NCI-H1436 (cell line): ENCODE measurements at regions not wholly inside any gene's neighbourhood (a gene's known extent, or its start where the extent isn't known, plus 50 kb on each side); places are given as distances from the start of the nearest gene placed in this dataset.

ENCODE experiments used
- DNase-seq: peaks from one replicate; lab custom pipeline; 2025; lab: John Stamatoyannopoulos, UW

DNA sequence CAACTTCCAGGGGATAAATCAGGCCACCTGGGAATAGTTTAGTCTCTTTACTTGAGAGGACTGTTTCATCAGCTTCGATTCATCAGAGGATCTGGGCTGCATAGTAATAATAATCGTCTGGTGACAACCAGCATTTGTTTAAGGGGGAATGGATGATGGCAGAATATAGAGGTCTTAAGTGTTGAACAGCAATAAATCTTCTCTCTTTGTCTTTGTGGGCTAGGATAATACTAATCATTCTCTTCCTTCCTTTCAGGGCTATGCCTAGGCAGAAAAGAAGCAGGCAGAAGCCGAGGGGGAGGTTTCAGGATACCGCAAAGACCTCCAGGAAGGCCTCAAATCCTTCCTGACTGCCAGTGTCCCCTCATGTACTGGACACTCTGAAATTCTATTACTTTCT lies 150.4 kb upstream of the GAREM1 start:
- no peak for DNase-seq

DNA sequence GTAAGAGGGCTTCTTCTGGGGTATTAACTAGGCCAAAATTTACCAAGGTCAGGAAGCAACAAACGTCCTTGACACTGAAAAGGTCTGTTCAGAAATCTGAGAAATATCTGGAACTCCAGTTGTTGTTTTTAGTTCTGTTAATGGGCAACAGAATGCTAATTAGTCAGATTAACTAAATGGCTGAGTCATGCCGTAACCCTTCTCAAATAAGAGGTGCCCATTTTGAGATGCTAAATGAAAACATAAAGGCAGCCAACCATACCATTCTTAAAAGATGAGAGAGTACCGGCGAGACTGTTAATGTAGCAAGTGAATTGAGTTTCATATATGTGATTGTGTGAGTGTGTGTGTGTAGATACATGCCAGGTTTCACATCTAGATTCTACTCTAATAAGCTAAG lies 147.9 kb upstream of the GAREM1 start:
- DNase-seq, result no peak

DNA sequence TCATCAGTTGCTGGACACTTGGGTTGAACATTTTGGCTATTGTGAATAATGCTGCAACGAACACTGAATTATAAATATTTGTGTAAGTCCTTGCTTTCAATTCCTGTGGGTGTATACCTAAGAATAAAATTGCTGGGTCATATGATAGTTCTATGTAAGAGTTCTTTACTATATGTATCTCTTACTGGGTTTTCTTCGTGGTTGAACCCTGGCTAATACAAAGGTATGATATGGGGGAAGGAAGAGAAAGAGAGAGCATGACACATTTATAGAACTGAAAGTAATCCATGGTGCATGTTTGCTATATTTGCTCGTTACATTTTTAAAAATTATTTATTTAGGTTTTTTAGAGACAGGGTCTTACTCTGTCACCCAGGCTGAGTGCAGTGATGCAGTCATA lies 143.1 kb upstream of the GAREM1 start:
- no peak for DNase-seq

DNA sequence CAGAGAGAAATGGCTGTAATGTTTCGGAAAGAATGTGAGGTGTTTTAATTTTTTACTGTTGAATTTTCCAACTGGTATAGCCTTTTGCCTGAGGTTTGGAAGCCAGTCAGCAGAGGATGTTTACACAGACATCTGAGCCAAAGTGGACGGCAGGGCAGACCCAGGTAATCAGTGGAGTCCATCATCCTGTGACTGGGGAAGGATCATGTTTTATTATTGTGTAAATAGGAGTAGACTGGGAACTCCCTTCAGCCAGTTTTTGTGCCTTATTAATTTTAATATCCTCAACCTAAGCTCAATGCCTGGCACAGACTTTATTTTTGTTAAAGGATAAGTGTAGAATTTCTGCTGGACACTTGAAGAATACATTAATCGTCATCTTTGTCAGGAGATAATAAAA lies 142.0 kb upstream of the GAREM1 start:
- DNase-seq, result no peak

DNA sequence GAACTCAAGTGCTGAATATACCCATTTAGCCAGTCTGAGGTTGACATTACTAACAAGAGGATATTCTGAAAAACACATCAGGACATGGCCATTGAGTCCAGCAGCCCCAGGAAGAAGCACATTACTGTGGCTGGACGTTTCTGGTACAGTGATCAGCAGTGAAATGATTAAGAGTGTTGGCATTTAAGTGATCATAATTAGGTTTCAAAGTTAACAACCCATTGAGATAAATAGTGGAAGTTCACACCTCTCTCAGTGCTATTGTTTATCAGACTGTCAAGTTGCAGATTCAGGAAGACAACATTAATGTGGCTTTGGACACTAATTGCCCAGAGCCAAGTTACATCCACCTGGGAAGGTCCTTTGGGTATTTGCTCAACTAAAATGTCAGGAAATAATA lies 139.5 kb upstream of the GAREM1 start:
- no peak for DNase-seq

DNA sequence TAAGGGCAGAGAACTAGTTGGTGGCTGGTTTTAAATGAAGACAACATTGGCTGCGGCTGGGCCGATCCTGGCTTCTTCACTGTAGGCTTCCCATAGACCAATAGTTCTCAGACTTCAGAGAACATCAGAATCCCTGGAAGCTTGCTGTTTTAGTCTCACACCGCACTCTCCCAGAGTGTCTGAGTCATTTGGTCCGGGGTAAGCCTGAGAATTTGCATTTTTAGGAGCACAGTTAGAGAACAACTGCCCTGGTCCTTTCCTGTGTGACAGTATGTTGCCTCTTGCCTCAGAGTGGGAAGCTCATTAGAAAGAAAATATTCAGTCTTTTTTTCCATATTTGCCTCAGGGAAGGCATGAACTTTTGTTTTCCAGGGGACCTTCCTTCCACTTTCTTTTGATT lies 137.1 kb upstream of the GAREM1 start:
- no peak for DNase-seq

DNA sequence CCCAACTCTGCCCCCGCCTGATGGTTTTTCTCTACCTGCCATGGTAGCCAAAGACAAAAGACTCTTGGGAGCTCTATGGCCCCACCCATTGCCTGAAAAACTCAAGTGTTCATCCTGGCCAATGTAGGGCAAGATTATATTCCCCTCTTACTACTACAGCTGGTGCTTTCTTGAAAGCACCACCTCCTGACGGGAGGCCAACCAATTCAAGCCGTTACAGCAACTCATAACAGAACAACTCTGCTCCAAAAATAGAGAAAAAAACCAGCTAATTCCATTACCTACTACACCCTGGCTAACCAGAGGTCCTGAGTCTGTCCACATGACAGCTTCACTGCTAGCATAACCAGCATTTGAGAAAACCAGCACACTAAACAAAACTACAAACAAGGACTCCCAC lies 127.5 kb upstream of the GAREM1 start:
- DNase-seq, result no peak

DNA sequence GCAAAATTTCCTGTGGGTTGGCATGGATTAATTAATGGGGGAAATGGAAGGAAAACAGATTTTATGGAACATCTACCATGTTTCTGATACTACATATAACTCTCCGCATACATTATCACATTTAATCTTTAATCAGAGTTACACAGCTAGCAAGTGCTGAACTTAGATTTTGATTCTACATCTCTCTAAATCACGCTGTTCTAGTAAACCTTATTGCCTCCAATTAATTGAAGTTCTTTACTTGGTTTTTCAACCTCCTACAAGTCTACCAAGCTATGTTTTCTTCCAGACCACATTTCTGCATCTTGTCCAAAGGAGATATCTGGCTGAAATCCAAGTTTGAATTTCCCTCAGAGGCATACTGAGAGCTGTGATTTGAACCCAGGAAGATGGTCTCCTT lies 125.8 kb upstream of the GAREM1 start:
- DNase-seq, result no peak

DNA sequence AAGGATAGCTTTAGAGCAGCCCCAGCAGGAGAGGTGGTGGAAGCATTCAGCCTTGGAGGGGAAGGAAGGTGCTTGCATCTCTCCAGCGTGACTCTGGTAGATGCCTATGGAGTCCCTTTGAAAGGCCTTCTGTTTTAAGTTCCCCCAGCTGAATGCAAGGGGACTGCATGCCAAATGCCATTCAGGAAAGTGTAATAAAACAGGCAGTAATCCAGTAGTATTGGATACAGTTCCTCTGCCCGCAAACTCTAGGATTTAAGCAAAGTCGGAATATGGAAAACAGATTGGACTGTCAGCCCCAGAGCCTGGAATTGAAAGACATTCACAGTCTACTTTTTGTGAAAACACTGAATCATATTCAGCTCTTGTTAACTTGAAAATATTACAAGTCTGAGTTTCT lies 125.2 kb upstream of the GAREM1 start:
- DNase-seq, result no peak

DNA sequence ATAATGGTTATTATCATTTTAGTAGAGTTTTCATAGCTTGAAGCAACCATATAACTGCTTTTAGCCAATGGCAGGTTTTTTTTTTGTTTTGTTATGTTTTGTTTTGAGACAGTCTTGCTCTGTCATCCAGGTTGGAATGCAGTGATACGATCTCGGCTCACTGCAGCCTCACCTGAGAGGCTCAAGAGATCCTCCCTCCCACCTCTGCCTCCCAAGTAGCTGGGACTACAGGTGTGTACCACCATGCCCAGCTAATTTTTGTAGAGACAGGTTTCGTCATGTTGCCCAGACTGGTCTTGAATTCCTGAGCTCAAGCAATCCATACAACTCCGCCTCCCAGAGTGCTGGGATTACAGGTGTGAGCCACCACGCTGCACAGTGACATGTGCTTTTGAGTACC lies 117.5 kb upstream of the GAREM1 start:
- DNase-seq, result no peak

DNA sequence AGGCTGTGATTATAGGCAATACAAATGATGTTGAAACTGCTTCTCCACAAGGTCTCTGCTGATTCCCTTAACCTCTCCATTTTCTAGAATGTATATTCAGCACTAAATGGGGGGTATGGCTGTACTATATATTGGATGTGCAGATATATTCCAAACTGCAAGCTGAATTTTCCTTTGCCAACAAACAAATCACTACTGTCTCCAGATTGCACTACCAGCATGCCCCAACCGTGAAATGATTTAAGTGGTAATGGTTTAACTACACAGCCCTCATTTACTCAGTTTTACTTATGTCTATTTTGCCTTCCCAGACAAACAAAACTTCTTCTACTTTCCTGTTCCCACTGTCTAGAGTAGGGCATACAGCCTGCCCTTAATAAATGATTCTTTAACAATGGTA lies 112.7 kb upstream of the GAREM1 start:
- no peak for DNase-seq

DNA sequence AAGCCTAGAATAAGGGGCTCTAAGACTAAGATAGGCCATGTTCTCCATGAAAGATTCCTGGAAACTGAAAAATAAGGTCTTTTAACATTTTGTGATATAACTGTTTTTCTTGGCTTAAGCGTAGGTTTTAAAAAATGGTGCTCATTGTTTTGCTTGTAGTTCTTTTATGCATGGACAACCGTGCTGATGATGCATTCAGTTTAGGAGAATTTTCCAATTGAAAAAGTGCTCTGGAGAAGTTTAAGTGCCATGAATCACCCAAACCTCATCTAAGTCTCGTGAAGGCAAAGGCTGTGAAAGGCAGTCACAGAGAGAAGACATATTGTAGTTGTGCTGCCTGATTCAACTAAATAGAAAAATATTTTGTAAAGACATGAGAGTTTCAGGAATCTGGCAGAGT lies 111.8 kb upstream of the GAREM1 start:
- no peak for DNase-seq

DNA sequence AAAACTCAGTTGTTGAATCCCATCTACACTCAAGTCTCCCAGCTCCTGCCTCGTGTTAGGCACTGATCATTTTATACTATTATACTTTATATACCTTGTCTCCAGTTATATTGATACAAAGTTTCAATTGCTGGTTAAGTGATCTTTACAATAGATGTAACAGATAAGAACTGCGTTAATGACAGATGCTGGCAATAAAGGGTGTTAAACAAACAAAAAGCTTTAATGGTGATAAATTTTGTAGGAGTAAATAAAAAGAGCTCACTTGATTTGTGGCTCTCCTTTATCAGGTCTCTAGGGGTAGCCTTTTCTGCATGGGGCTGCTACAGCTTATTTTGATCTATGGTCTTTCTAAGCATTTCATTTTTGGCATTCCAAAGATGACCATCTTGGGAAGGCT lies 106.9 kb upstream of the GAREM1 start:
- DNase-seq, result peak; percentile 8

DNA sequence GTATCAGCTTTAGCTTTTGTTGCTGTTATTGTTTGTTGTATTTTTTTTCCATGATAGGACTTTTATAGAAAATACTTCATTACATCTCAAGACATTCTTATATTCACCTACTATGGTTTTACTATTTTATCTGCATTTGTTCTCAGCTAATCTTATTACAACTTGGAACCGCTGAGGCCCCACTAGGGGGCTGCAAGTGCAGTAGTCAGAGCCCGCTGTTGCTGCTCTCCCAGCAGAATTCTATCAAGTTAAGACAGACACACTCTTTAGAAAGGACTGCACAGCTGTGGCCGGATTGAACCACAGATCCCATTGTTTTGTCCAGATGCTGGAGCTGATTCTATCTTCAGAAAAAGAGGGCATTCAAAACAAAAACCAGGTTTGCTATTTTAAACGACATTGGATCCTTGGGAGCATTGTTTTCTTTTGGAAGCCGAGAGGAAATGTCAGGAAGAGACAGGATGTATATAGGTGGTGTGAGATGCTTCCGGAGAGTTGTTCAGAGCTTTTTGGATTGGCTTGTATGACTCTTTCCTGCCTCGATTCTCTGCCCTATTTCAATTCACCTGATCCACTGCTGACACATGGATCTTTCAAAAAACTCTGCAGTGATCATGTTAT lies 105.7 kb upstream of the GAREM1 start:
- DNase-seq, result no peak

DNA sequence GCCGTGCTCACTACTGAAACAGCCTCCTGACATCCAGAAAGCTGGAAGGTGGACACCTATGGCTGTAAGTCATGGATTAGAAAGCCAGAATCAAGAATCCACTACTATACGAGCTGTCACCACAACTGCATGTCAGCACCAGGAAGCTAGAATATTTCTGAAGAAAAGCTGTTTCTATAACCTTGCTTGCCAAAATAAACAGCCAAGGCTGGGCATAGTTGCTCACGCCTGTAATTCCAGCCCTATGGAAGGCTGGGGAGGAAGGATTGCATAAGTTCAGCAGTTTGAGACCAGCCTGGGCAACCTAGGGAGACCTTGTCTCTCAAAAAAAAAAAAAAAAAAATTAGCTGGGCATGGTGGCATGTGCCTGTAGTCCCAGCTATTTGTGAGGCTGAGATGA lies 96.3 kb upstream of the GAREM1 start:
- no peak for DNase-seq

DNA sequence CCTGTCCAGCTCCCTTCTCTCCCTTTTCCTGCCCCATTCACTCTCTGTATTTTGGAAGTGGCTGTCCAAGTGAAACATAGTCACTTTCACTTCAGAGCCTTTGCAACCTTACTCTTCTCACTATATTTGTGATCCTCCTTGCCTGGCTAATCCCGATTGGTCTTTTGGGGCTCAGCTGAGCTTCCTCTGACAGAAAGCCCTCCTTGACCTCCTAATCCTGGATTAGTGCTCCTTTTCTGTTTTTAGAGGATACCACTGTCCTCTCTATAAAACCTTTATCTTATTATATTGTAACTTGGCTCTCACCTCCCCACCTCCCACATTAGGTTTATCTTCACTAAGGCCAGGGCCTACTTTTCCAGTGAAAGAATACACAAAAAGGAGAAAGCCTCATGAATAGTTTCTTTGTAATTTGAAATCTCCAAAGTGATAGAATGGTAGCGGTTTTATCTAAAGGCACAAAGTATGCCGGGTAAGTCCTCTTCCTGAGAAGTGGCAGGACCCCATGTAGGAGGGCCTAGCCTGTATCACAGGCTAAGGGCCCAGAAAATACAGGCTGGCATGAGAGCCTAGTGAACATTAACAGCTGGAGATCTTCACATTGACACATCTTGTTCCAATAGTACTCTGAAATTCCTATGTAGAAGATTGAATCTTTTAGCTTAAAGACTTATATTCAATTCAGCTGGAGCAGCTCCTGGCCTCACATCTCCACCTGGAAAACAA lies 83.1 kb upstream of the GAREM1 start:
- DNase-seq, result no peak

DNA sequence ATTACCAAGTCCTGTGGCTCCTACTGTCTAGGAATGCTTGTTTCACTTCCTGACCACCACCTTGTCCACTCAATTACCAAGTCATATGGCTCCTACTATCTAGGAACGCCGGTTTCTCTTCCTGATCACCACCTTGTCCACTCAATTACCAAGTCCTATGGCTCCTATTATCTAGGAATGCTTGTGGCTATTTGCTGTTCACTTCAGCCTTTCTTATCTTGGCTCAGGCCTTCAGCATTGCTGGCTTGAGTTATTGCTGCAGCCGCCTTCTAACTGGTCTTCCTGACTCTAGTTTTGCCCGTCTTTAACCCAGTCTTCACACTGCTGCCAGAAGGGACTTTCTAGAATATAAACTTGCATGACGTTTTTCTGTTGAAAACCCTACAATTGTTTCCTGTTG lies 82.5 kb upstream of the GAREM1 start:
- DNase-seq, result no peak

DNA sequence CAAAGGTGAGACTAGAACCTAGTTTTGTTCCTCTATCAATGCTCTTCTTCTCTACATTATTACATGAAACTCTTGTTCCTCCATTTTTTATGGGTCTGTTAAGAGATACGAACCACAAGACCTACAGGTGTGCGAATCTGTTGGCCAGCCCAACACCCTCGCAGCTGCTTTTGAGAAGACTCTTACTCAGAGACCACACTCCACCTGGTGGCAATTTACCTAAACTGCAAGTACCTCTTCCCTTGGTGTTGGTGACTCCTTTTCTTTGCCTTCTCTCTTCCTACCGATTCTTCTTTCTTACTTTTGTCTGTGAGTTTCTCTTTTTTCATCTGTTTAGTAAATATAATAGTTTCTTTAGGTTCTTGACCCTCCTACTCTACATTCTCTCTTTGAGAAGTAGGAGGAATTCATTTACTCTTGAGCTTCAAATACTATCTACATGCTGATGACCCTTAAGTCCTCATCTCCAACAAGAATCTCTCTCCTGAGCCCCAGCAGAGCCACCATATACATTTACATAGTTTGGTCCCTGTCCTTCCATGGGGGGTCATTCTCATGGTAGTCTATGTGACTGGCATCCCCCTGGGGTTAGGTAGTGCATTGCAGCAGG lies 81.8 kb upstream of the GAREM1 start:
- DNase-seq, result peak; percentile 75

DNA sequence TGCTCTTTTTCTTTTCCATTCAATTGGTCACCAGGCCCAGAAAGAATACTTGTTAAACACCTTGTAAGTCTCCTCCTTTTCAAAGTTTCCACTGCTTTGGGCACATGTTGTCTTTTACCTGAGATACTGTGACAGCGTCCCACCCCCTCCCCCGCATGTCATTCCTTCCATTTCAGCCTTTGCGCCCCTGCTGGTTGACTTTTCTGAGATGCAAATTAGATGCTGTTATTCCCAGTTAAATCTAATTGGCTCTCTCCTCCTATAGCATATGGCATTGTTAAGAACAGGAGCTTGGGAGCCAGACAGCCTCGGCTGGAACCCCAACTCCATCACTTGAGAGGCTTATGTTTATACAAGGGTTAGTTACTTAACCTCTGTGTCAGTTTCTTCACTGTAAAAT lies 80.3 kb upstream of the GAREM1 start:
- no peak for DNase-seq

DNA sequence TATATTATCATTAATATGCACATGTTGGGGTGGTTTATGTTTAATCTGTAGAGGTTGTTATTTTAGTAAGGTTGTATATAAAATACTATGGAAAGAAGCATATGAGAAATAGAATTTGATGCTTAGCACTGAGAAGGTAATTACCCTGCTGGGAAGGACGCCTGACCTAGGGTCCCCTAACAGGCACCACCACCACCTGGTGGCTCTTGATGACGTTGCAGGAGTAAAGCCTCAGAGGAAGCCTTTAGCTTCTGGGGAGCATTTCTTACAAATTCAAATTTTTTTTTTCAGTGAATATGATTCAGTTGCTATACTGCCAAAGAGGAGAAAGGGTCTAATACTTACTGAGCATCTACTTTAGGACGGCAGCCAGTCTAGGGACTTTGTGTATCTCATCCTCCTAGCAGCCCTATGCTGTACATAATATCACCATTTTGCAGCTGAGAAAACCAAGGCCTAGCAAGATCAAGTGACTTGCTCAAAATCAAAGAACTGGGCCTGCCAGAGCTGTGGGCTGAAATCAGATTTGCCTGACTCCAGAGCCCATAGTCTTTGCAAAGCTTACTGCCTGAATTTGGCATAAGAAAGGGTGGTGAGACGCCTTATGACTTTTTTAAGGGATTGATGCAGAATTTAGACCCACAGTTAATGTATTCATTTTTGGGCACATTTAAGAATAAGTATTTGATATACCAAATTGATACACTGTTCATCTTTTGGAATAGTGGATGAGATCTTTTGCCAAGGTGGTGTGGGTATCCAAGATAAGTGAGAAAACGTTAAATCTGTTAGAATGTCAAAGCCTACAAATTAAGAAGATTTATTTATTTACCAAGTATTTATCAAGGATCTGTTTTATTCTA lies 78.8 kb upstream of the GAREM1 start:
- peak; percentile 83 for DNase-seq

DNA sequence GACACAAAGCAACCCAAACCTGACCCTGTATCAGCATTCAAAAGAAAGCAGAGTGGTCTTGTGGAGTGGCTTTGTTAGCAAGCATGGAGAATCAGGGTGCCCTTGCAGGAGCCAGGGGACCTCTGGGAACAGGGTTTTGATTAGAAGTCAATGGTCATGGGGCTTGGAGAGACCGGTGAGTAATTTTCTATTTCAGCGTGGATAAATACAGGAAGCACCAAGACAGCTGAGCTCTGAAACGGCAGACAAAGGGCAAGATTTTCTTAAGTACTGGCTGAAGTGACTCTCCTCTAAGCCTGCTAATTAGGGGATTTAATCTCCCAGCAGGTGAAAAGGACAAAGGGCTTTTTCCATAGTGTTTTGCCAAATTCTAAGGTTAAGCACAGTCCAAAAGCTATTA lies 78.0 kb upstream of the GAREM1 start:
- DNase-seq, result peak; percentile 86

DNA sequence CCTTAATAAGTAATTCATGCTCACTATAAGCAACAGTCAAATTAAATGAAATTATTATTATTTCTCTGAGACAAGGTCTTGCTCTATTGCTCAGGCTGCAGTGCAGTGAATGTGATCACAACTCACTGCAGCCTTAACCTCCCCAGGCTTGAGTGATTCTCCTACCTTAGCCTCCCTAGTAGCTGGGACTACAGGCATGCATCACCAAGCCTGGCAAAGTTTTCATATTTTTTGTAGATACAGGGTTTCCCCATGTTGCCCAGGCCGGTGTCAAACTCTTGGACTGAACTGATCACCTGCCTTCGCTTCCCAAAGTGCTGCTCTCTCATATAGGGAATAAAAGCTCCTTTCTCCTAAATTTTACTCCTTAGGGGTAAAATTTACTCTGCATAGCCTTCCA lies 74.9 kb upstream of the GAREM1 start:
- no peak for DNase-seq

DNA sequence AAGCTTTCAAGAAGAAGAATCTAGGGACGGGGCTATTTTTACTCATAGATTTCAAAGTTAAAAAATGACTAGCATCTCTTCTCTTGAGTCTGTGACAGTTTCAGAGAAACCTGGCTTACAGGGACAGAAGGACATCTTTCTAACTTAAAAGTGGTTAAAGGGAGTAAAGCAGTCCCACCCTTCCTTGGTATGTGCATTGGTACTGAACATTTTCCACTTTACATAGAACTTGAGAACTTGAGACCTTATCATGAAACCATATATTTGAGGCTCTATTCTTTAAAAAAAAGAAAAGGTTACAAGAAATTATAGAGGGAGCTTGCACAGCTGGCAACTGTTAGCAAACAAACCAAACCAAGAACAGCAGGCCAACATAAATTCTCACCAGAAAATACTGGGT lies 73.4 kb upstream of the GAREM1 start:
- no peak for DNase-seq
